ENCODE measurements at regions not wholly inside any gene's neighbourhood (a gene's known extent, or its start where the extent isn't known, plus 50 kb on each side); places are given as distances from the start of the nearest gene placed in this dataset.

- no peak for ATAC-seq
Observed at GRCh38 chr3:14338898-14339458, 63.4 kb upstream of the SLC6A6 start.

GRCh38 chr3:14340960-14341708 is 61.3 kb upstream of the SLC6A6 start:
- no peak for ATAC-seq

GRCh38 chr3:14343338-14344112 is 58.9 kb upstream of the SLC6A6 start:
- no peak for ATAC-seq

GRCh38 chr3:14344351-14344750 is 58.1 kb upstream of the SLC6A6 start:
- no peak for ATAC-seq

- ATAC-seq: no peak
Observed at GRCh38 chr3:14345496-14346150, 56.8 kb upstream of the SLC6A6 start.

- no peak for ATAC-seq
Observed at GRCh38 chr3:14346191-14346590, 56.2 kb upstream of the SLC6A6 start.

- ATAC-seq: no peak
Observed at GRCh38 chr3:14346642-14347041, 55.8 kb upstream of the SLC6A6 start.

- no peak for ATAC-seq
Observed at GRCh38 chr3:14347110-14347509, 55.3 kb upstream of the SLC6A6 start.

GRCh38 chr3:14351617-14352001 is 50.8 kb upstream of the SLC6A6 start:
- no peak for ATAC-seq

GRCh38 chr3:14352002-14352627 is 50.3 kb upstream of the SLC6A6 start:
- ATAC-seq: peak; percentile 22
